SK-N-SH treated with all-trans-retinoic acid at 6 μM for 48 hours (cell line): ENCODE measurements at regions not wholly inside any gene's neighbourhood (a gene's known extent, or its start where the extent isn't known, plus 50 kb on each side); places are given as distances from the start of the nearest gene placed in this dataset.

Experiments
- ATAC-seq: fragments of 200-7000 bp; cut with Tn5 transposase; 3 replicates; pipeline ENCODE4 v1.9.1; 2020; ENCODE audit warnings: mild to moderate bottlenecking, moderate library complexity
- ARNTL ChIP-seq: fragments of 450-650 bp; formaldehyde crosslinking; IDR thresholded peaks from 2 replicates; pipeline ENCODE4 v1.5.0; 2020; ENCODE audit warnings: low read depth, mild to moderate bottlenecking, moderate library complexity, borderline replicate concordance
- BACH2 ChIP-seq: fragments of 250-450 bp; sonication (Bioruptor Pico); IDR thresholded peaks from 2 replicates; pipeline ENCODE4 v1.9.0; 2021; ENCODE audit warnings: mild to moderate bottlenecking, borderline replicate concordance
- CREB5 ChIP-seq: fragments of 250-450 bp; sonication (Bioruptor Pico); IDR thresholded peaks from 2 replicates; pipeline ENCODE4 v1.5.1; 2020; ENCODE audit warnings: low read depth, mild to moderate bottlenecking, moderate library complexity
- CSDC2 ChIP-seq: fragments of 250-450 bp; sonication (Bioruptor Pico); IDR thresholded peaks from 2 replicates; pipeline ENCODE4 v1.5.0; 2020; ENCODE audit warnings: mild to moderate bottlenecking, moderate library complexity
- CSRNP3 ChIP-seq: fragments of 250-450 bp; sonication (Bioruptor Pico); IDR thresholded peaks from 2 replicates; pipeline ENCODE4 v1.5.1; 2021; ENCODE audit warnings: mild to moderate bottlenecking, moderate library complexity
- ESRRG ChIP-seq: fragments of 250-450 bp; sonication (Bioruptor Pico); IDR thresholded peaks from 2 replicates; pipeline ENCODE4 v1.6.1; 2021; ENCODE audit warnings: mild to moderate bottlenecking
- GLIS3 ChIP-seq: fragments of 250-450 bp; sonication (Bioruptor Pico); IDR thresholded peaks from 2 replicates; pipeline ENCODE4 v1.5.0; 2020; ENCODE audit warnings: mild to moderate bottlenecking, moderate library complexity
- ISL1 ChIP-seq: fragments of 250-450 bp; sonication (Bioruptor Pico); IDR thresholded peaks from 2 replicates; pipeline ENCODE4 v2.1.2; 2022; ENCODE audit warnings: mild to moderate bottlenecking, moderate library complexity
- OSR1 ChIP-seq: fragments of 250-450 bp; sonication (Bioruptor Pico); IDR thresholded peaks from 2 replicates; pipeline ENCODE4 v1.8.0; 2022; ENCODE audit warnings: moderate library complexity, mild to moderate bottlenecking, inconsistent platforms
- PATZ1 ChIP-seq: fragments of 250-450 bp; sonication (Bioruptor Pico); IDR thresholded peaks from 2 replicates; pipeline ENCODE4 v1.8.0; 2020; ENCODE audit warnings: mild to moderate bottlenecking, moderate library complexity, borderline replicate concordance
- POU6F1 ChIP-seq: fragments of 250-450 bp; sonication (Bioruptor Pico); IDR thresholded peaks from 2 replicates; pipeline ENCODE4 v1.8.0; 2021; ENCODE audit warnings: low read depth, mild to moderate bottlenecking, moderate library complexity, borderline replicate concordance
- PPARA ChIP-seq: fragments of 250-450 bp; sonication (Bioruptor Pico); IDR thresholded peaks from 2 replicates; pipeline ENCODE4 v1.5.0; 2020; ENCODE audit warnings: mild to moderate bottlenecking, borderline replicate concordance
- RARB ChIP-seq: fragments of 250-450 bp; sonication (Bioruptor Pico); IDR thresholded peaks from 2 replicates; pipeline ENCODE4 v1.8.0; 2021; ENCODE audit warnings: mild to moderate bottlenecking, moderate library complexity
- SNAI2 ChIP-seq: fragments of 250-450 bp; sonication (Bioruptor Pico); IDR thresholded peaks from 2 replicates; pipeline ENCODE4 v1.5.0; 2020; ENCODE audit warnings: mild to moderate bottlenecking, moderate library complexity
- TOX ChIP-seq: fragments of 250-450 bp; sonication (Bioruptor Pico); IDR thresholded peaks from 2 replicates; pipeline ENCODE4 v1.8.0; 2021; ENCODE audit warnings: mild to moderate bottlenecking, moderate library complexity, borderline replicate concordance
- TSHZ2 ChIP-seq: fragments of 250-450 bp; sonication (Bioruptor Pico); IDR thresholded peaks from 2 replicates; pipeline ENCODE4 v1.5.0; 2020; ENCODE audit warnings: mild to moderate bottlenecking, moderate library complexity
- ZC3H10 ChIP-seq: fragments of 250-450 bp; sonication (Bioruptor Pico); IDR thresholded peaks from 2 replicates; pipeline ENCODE4 v1.5.1; 2021; ENCODE audit warnings: mild to moderate bottlenecking, moderate library complexity
- ZFP3 ChIP-seq: fragments of 250-450 bp; sonication (Bioruptor Pico); IDR thresholded peaks from 2 replicates; pipeline ENCODE4 v1.5.0; 2020; ENCODE audit warnings: mild to moderate bottlenecking, moderate library complexity
- ZFP30 ChIP-seq: fragments of 450-650 bp; formaldehyde crosslinking; IDR thresholded peaks from 2 replicates; pipeline ENCODE4 v1.5.0; 2022; ENCODE audit warnings: mild to moderate bottlenecking, moderate library complexity
- ZNF565 ChIP-seq: fragments of 450-650 bp; formaldehyde crosslinking; conservative IDR thresholded peaks from 2 replicates; pipeline ENCODE4 v1.5.0; 2020; ENCODE audit warnings: low read depth, mild to moderate bottlenecking, moderate library complexity
- ZNF70 ChIP-seq: fragments of 450-650 bp; formaldehyde crosslinking; IDR thresholded peaks from 2 replicates; pipeline ENCODE4 v1.5.0; 2020; ENCODE audit warnings: mild to moderate bottlenecking, moderate library complexity
- ZNF8 ChIP-seq: fragments of 450-650 bp; formaldehyde crosslinking; IDR thresholded peaks from 2 replicates; pipeline ENCODE4 v1.5.0; 2020; ENCODE audit warnings: mild to moderate bottlenecking, moderate library complexity

GRCh38 chr9:89662718-89663613, 58.2 kb downstream of the GADD45G start:
- TF ChIP-seq SNAI2 (CRISPR knock-in tag) = no peak
- no peak for TF ChIP-seq POU6F1
- TF ChIP-seq BACH2 (CRISPR knock-in tag) = no peak
- no peak for TF ChIP-seq ZFP3 (CRISPR knock-in tag)
- no peak for TF ChIP-seq CSDC2 (CRISPR knock-in tag)
- TF ChIP-seq ZC3H10 = no peak
- TF ChIP-seq ZNF8 = no peak
- no peak for TF ChIP-seq GLIS3 (CRISPR knock-in tag)
- TF ChIP-seq ZNF565 (CRISPR knock-in tag) = no peak
- TF ChIP-seq ZNF70 = no peak
- TF ChIP-seq ISL1 = no peak
- TF ChIP-seq CREB5 (CRISPR knock-in tag) = no peak
- TF ChIP-seq TSHZ2 (CRISPR knock-in tag) = no peak
- TF ChIP-seq PATZ1 = no peak
- TF ChIP-seq ARNTL (CRISPR knock-in tag) = no peak
- no peak for TF ChIP-seq TOX (CRISPR knock-in tag)
- no peak for TF ChIP-seq OSR1 (CRISPR knock-in tag)
- no peak for TF ChIP-seq ESRRG (CRISPR knock-in tag)
- ATAC-seq = no peak

- no peak for TF ChIP-seq ARNTL (CRISPR knock-in tag)
- TF ChIP-seq ZNF70 = no peak
- no peak for TF ChIP-seq ZC3H10
- no peak for TF ChIP-seq ESRRG (CRISPR knock-in tag)
- no peak for TF ChIP-seq PATZ1
- no peak for TF ChIP-seq ZNF565 (CRISPR knock-in tag)
- TF ChIP-seq ZNF8 = no peak
- TF ChIP-seq CSRNP3 (CRISPR knock-in tag) = no peak
- no peak for TF ChIP-seq GLIS3 (CRISPR knock-in tag)
- no peak for TF ChIP-seq SNAI2 (CRISPR knock-in tag)
- no peak for TF ChIP-seq RARB (CRISPR knock-in tag)
- no peak for TF ChIP-seq ZFP30 (CRISPR knock-in tag)
- no peak for TF ChIP-seq POU6F1
- no peak for TF ChIP-seq TOX (CRISPR knock-in tag)
- TF ChIP-seq CREB5 (CRISPR knock-in tag) = no peak
- no peak for TF ChIP-seq PPARA (CRISPR knock-in tag)
- TF ChIP-seq CSDC2 (CRISPR knock-in tag) = no peak
Measured at GRCh38 chr9:89663614-89663970, 58.8 kb downstream of the GADD45G start.

More at GRCh38 chr9:89663614-89663970, 58.8 kb downstream of the GADD45G start:
- ATAC-seq = no peak
